ENCODE measurements at regions not wholly inside any gene's neighbourhood (a gene's known extent, or its start where the extent isn't known, plus 50 kb on each side); places are given as distances from the start of the nearest gene placed in this dataset.

- ChIA-PET POLR2A (no interaction called here), CTCF (interaction anchor here (1.3 kb wide), 1 partner anchor 9 kb away, joined by 5 read pairs; no protein-coding TSS in a partner anchor)
- no peak overlapping the region for H3K4me3 Mint-ChIP-seq
- no peaks in the 10 kb centered on the region for H3K9me3 Mint-ChIP-seq (ENCODE audit: insufficient read depth)
- H3K4me3 ChIP-seq (ENCODE audit: control extremely low read depth in 1 of 5, extremely low read depth in 1 of 5, insufficient read depth in 1 of 5, low read depth in 2 of 5, low read length in 4 of 5) = no peak overlapping the region
- H3K27me3 ChIP-seq (replicated peaks in 1 of 4; ENCODE audit: control extremely low read depth in 1 of 4, control insufficient read depth in 3 of 4, insufficient read depth in 4 of 4, low read length in 3 of 4) = peaks cover 0 to 3% (median 0%) of the 10 kb centered on the region in 4 experiments
- no peaks in the 10 kb centered on the region for H4K20me1 ChIP-seq (ENCODE audit: control insufficient read depth, insufficient read depth, low read length, poor library complexity, severe bottlenecking)
- WGBS (ENCODE audit: insufficient coverage) = no CpG with 5 or more reads among the region's 3 CpGs
- H3K4me2 ChIP-seq (replicated peaks; ENCODE audit: low read depth, low read length, poor library complexity, severe bottlenecking) = no peak overlapping the region
- no peaks in the 10 kb centered on the region for H3K36me3 ChIP-seq (replicated peaks in 1 of 2; ENCODE audit: control extremely low read depth in 1 of 2, control insufficient read depth in 1 of 2, extremely low read depth in 1 of 2, insufficient read depth in 2 of 2, low read length in 1 of 2)
- H3K9ac ChIP-seq (ENCODE audit: low read length) = no peak overlapping the region
- H3K9me3 ChIP-seq (ENCODE audit: control extremely low read depth in 1 of 3, control insufficient read depth in 2 of 3, insufficient read depth in 1 of 3, low read length in 2 of 3) = no peaks in the 10 kb centered on the region
- DNase-seq (no peak), ATAC-seq (ENCODE audit: low read depth) (no peak)
- no peaks in the 10 kb centered on the region for H3K79me2 ChIP-seq (ENCODE audit: control insufficient read depth, insufficient read depth, low read length)
- H3K4me1 Mint-ChIP-seq = no peaks in the 10 kb centered on the region
- H3K27ac ChIP-seq (ENCODE audit: low read length in 2 of 2) = no peak overlapping the region
- TF ChIP-seq CTCF (IDR thresholded peaks at IDR 0.05) (no peak), EZH2 (IDR thresholded peaks at IDR 0.05; ENCODE audit: borderline replicate concordance, insufficient read depth, low read depth, low read length, poor library complexity, severe bottlenecking) (no peak)
- intact Hi-C loops (cut with micrococcal nuclease) = no loop called here
- no peak overlapping the region for H2AFZ ChIP-seq (ENCODE audit: insufficient read depth, low read depth, low read length, poor library complexity, severe bottlenecking)
- H3K4me1 ChIP-seq (ENCODE audit: control insufficient read depth in 2 of 2, insufficient read depth in 2 of 2, low read length in 2 of 2) = no peaks in the 10 kb centered on the region
- H3K27ac Mint-ChIP-seq = no peak overlapping the region
- peaks cover 17% of the 10 kb centered on the region for H3K27me3 Mint-ChIP-seq
These were observed 89.8 kb upstream of the ARMCX2 start for GRCh38 chrX:101749436-101749835.

GRCh38 chrX:101745046-101745445, 85.4 kb upstream of the ARMCX2 start:
- Histone ChIP-seq H3K9ac (ENCODE audit: low read length) (no peak overlapping the region), H3K4me1 (ENCODE audit: control insufficient read depth in 2 of 2, insufficient read depth in 2 of 2, low read length in 2 of 2) (no peaks in the 10 kb centered on the region), H3K4me3 (ENCODE audit: control extremely low read depth in 1 of 5, extremely low read depth in 1 of 5, insufficient read depth in 1 of 5, low read depth in 2 of 5, low read length in 4 of 5) (no peak overlapping the region), H3K27ac (ENCODE audit: low read length in 2 of 2) (no peak overlapping the region), H4K20me1 (ENCODE audit: control insufficient read depth, insufficient read depth, low read length, poor library complexity, severe bottlenecking) (no peaks in the 10 kb centered on the region), H3K79me2 (ENCODE audit: control insufficient read depth, insufficient read depth, low read length) (no peaks in the 10 kb centered on the region), H3K4me2 (replicated peaks; ENCODE audit: low read depth, low read length, poor library complexity, severe bottlenecking) (no peak overlapping the region), H3K9me3 (ENCODE audit: control extremely low read depth in 1 of 3, control insufficient read depth in 2 of 3, insufficient read depth in 1 of 3, low read length in 2 of 3) (no peaks in the 10 kb centered on the region), H2AFZ (ENCODE audit: insufficient read depth, low read depth, low read length, poor library complexity, severe bottlenecking) (no peak overlapping the region), H3K36me3 (replicated peaks in 1 of 2; ENCODE audit: control extremely low read depth in 1 of 2, control insufficient read depth in 1 of 2, extremely low read depth in 1 of 2, insufficient read depth in 2 of 2, low read length in 1 of 2) (no peaks in the 10 kb centered on the region), H3K27me3 (replicated peaks in 1 of 4; ENCODE audit: control extremely low read depth in 1 of 4, control insufficient read depth in 3 of 4, insufficient read depth in 4 of 4, low read length in 3 of 4) (peaks cover 0 to 3% (median 0%) of the 10 kb centered on the region in 4 experiments)
- Mint-ChIP-seq H3K4me1 (no peaks in the 10 kb centered on the region), H3K4me3 (no peak overlapping the region), H3K27ac (no peak overlapping the region), H3K9me3 (ENCODE audit: insufficient read depth) (no peaks in the 10 kb centered on the region), H3K27me3 (peaks cover 3% of the 10 kb centered on the region)
- CTCF ChIA-PET = no interaction called here
- POLR2A ChIA-PET = no interaction called here
- TF ChIP-seq EZH2 (IDR thresholded peaks at IDR 0.05; ENCODE audit: borderline replicate concordance, insufficient read depth, low read depth, low read length, poor library complexity, severe bottlenecking) (no peak), CTCF (IDR thresholded peaks at IDR 0.05) (no peak)
- no peak for DNase-seq
- intact Hi-C loops (cut with micrococcal nuclease) = no loop called here
- no CpG with 5 or more reads among the region's 3 CpGs for WGBS (ENCODE audit: insufficient coverage)
- ATAC-seq (ENCODE audit: low read depth) = no peak
